Activated CD8-positive, alpha-beta T cell treated with anti-CD3 and anti-CD28 coated beads for 36 hours (primary cell): ENCODE measurements at regions not wholly inside any gene's neighbourhood (a gene's known extent, or its start where the extent isn't known, plus 50 kb on each side); places are given as distances from the start of the nearest gene placed in this dataset.

Experiments used
- ATAC-seq: fragments of 200-7000 bp; cut with Tn5 transposase; one replicate; pipeline ENCODE4 v1.10.0; 2021; ENCODE audit warnings: mild to moderate bottlenecking, moderate library complexity
- CTCF ChIA-PET: fragments of 350-600 bp; sonication (Branson Sonifier 250); formaldehyde crosslinking; loops from one replicate; lab custom pipeline; 2021; ENCODE audit warnings: antibody characterized with exemption; lab: Charles Lee
- POLR2A ChIA-PET: fragments of 350-600 bp; sonication (Branson Sonifier 250); formaldehyde crosslinking; loops from one replicate; lab custom pipeline; 2021; ENCODE audit warnings: antibody characterized with exemption; lab: Charles Lee
- DNase-seq: peaks from one replicate; pipeline ENCODE4 v3.0.0-alpha.2; 2020
- H3K27ac Mint-ChIP-seq: one replicate; pipeline ENCODE4 v1.8.0; 2021; ENCODE audit warnings: mild to moderate bottlenecking, mixed read lengths
- H3K27me3 Mint-ChIP-seq: one replicate; pipeline ENCODE4 v1.8.0; 2021; ENCODE audit warnings: mixed read lengths
- H3K36me3 Mint-ChIP-seq: one replicate; pipeline ENCODE4 v1.8.0; 2021; ENCODE audit warnings: low read depth, mixed read lengths
- H3K4me1 Mint-ChIP-seq: one replicate; pipeline ENCODE4 v1.8.0; 2021; ENCODE audit warnings: low read depth, mixed read lengths
- H3K4me3 Mint-ChIP-seq: one replicate; pipeline ENCODE4 v1.8.0; 2021; ENCODE audit warnings: mild to moderate bottlenecking, moderate library complexity, mixed read lengths
- H3K9me3 Mint-ChIP-seq: one replicate; pipeline ENCODE4 v1.8.0; 2021; ENCODE audit warnings: mixed read lengths
- CTCF ChIP-seq: fragments of 200-600 bp; IDR thresholded peaks from one replicate; pipeline ENCODE4 v1.8.0; 2022; ENCODE audit warnings: antibody characterized with exemption, mild to moderate bottlenecking
- intact Hi-C: fragments of 100-400 bp; cut with micrococcal nuclease; formaldehyde crosslinking; loops from one replicate; pipeline ENCODE4 v1.10.0; 2022

DNA sequence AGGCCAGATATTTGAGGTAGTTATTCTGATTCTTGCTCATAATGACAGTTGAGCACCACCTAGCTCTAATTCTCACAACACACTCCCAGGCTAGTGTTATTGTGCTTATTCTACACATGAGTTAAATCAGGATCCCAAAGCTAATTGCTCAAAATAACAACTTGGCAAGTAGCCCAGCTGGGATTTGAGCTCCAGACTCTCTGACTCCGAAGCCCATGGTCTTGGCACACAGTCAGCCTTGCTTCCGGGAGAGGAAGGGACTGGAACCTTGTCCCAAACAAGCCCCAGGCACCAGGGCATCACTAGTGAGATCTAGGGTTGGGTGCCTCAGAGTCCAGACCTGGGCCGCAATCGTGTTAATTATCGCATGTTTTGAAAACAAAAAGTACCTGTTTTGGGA, 101.4 kb downstream of the GPAM start:
- H3K9me3 Mint-ChIP-seq = no peaks in the 10 kb centered on the region
- DNase-seq (no peak), ATAC-seq (no peak)
- TF ChIP-seq CTCF = no peak
- intact Hi-C loops = no loop called here
- H3K4me3 Mint-ChIP-seq = no peak overlapping the region
- H3K27me3 Mint-ChIP-seq = peaks cover 12% of the 10 kb centered on the region
- ChIA-PET POLR2A (no interaction called here), CTCF (no interaction called here)
- no peaks in the 10 kb centered on the region for H3K36me3 Mint-ChIP-seq
- H3K4me1 Mint-ChIP-seq = no peaks in the 10 kb centered on the region
- no peak overlapping the region for H3K27ac Mint-ChIP-seq

DNA sequence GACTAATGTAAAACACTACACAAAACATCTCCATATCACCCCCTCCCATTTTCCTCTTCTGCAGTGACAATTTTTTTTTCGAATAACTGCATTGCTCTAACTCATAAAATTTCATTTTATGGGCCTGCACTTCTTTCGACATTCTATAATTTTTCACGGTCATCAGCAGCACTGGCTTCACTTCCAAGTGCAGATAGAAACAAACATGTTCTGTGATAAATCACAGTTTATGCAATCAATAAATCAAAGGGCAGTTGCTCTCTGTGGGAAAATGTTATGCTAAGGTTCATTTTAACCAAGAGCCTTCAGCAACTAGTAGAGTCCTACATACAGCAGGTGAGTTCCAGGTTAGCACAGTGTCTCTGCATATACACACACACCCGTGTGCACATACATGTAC, 100.1 kb downstream of the GPAM start:
- Mint-ChIP-seq H3K4me3 (no peak overlapping the region), H3K4me1 (no peaks in the 10 kb centered on the region), H3K27me3 (peaks cover 11% of the 10 kb centered on the region), H3K9me3 (no peaks in the 10 kb centered on the region), H3K27ac (no peak overlapping the region), H3K36me3 (no peaks in the 10 kb centered on the region)
- ChIA-PET POLR2A (no interaction called here), CTCF (no interaction called here)
- DNase-seq (no peak), ATAC-seq (no peak)
- TF ChIP-seq CTCF = no peak
- intact Hi-C loops = no loop called here

DNA sequence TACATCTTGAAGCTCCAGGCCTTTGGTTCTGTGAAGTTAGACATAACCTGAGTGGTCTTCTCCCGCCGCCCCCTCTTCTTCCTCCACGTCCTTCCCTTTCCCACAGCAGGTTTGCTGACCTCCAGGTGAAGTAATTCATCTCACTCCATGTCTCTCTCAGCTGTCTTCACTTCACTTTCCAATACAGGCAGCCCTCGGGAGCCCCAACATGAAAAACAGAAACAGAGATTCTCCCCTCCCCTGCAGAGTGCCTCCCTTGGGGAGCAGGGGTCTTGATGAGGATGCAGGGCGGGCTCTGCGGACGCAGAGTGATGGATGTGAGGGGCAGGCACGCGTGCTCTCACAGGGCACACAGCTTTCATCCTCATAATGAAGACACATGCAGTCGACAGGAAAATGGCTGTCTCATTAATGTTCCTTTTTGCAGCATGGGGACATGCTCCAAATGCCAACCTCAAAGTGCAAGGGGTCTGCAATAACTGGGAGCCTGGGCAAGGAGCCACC, 95.6 kb downstream of the GPAM start:
- Mint-ChIP-seq H3K4me3 (no peak overlapping the region), H3K4me1 (no peaks in the 10 kb centered on the region), H3K9me3 (no peaks in the 10 kb centered on the region), H3K27me3 (peaks cover 16% of the 10 kb centered on the region), H3K27ac (no peak overlapping the region), H3K36me3 (no peaks in the 10 kb centered on the region)
- no peak for TF ChIP-seq CTCF
- intact Hi-C loops = no loop called here
- ATAC-seq (no peak), DNase-seq (no peak)
- ChIA-PET POLR2A (no interaction called here), CTCF (interaction anchor here (1.2 kb wide), 1 partner anchor 50 kb away, joined by 4 read pairs; no protein-coding TSS in a partner anchor)

DNA sequence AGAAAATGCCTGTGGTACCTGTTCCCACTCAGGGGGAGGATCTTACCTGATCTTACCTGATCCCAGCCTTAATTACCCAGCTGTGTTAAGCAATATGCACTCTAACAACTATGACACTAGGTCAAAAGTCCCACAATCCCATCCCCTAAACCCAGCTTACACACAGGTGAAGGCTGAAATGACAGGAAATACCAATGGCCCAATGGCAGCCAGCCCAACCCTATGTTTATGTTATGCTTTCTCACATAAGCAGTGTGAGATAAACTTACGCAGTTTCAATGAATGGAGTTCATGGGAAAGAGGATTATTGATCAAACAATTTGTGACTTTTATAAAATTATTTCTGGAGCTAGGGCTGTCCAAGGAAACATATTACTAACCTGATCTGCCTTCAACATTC, 91.9 kb downstream of the GPAM start:
- no peak for ATAC-seq
- H3K27ac Mint-ChIP-seq = no peak overlapping the region
- no peak for TF ChIP-seq CTCF
- no peaks in the 10 kb centered on the region for H3K9me3 Mint-ChIP-seq
- H3K4me3 Mint-ChIP-seq = no peak overlapping the region
- peaks cover 9% of the 10 kb centered on the region for H3K27me3 Mint-ChIP-seq
- no peaks in the 10 kb centered on the region for H3K36me3 Mint-ChIP-seq
- ChIA-PET POLR2A (no interaction called here), CTCF (no interaction called here)
- DNase-seq = no peak
- intact Hi-C loops = no loop called here
- H3K4me1 Mint-ChIP-seq = no peaks in the 10 kb centered on the region

GRCh38 chr10:112092519-112092918, 91.0 kb downstream of the GPAM start:
- H3K9me3 Mint-ChIP-seq = no peaks in the 10 kb centered on the region
- ChIA-PET POLR2A (no interaction called here), CTCF (no interaction called here)
- no peak for TF ChIP-seq CTCF
- H3K36me3 Mint-ChIP-seq = no peaks in the 10 kb centered on the region
- H3K4me3 Mint-ChIP-seq = no peak overlapping the region
- no peaks in the 10 kb centered on the region for H3K4me1 Mint-ChIP-seq
- no peak for DNase-seq
- intact Hi-C loops = no loop called here
- peaks cover 5% of the 10 kb centered on the region for H3K27me3 Mint-ChIP-seq
- ATAC-seq = no peak
- H3K27ac Mint-ChIP-seq = no peak overlapping the region
